ENCODE measurements at regions not wholly inside any gene's neighbourhood (a gene's known extent, or its start where the extent isn't known, plus 50 kb on each side); places are given as distances from the start of the nearest gene placed in this dataset.
A peak's percentile ranks its signal among the peaks of the same experiment; 100 is the strongest.

DNA sequence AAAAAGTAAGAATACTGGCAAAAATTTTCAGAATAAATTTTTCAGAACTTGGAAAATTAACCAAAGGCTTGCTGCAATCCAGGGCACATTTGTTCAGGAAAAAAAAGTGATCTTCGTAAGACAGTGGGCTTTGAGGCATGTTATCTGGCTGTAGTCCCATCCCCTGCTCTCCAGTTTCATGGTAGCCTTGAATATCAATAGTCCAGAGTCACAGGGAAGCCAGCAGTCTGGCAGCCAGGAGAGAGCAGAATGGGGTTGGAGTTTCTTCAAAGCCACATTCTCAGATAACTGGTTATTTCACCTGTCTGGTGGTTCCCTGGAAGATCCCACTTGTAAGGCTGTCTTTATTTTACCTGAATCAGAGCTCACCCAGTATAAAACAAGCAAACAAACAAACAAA lies 669.3 kb downstream of the MATN1 start:
- DNase-seq (ENCODE audit: low read depth) = no peak
- no peak overlapping the region for H3K4me3 ChIP-seq (ENCODE audit: low read depth, low read length)
- TF ChIP-seq, protein P1, sequence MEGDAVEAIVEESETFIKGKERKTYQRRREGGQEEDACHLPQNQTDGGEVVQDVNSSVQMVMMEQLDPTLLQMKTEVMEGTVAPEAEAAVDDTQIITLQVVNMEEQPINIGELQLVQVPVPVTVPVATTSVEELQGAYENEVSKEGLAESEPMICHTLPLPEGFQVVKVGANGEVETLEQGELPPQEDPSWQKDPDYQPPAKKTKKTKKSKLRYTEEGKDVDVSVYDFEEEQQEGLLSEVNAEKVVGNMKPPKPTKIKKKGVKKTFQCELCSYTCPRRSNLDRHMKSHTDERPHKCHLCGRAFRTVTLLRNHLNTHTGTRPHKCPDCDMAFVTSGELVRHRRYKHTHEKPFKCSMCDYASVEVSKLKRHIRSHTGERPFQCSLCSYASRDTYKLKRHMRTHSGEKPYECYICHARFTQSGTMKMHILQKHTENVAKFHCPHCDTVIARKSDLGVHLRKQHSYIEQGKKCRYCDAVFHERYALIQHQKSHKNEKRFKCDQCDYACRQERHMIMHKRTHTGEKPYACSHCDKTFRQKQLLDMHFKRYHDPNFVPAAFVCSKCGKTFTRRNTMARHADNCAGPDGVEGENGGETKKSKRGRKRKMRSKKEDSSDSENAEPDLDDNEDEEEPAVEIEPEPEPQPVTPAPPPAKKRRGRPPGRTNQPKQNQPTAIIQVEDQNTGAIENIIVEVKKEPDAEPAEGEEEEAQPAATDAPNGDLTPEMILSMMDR (conservative IDR thresholded peaks at IDR 0.05; ENCODE audit: low read depth, low read length) = no peak

GRCh38 chr1:30052178-30052577 lies 671.2 kb downstream of the MATN1 start:
- TF ChIP-seq, protein P1 (conservative IDR thresholded peaks at IDR 0.05; ENCODE audit: low read depth, low read length) = peak; percentile 18

GRCh38 chr1:30051777-30052176 lies 671.6 kb downstream of the MATN1 start:
- TF ChIP-seq, protein P1 (conservative IDR thresholded peaks at IDR 0.05; ENCODE audit: low read depth, low read length) = no peak
- H3K4me3 ChIP-seq (ENCODE audit: low read depth, low read length) = no peak overlapping the region
- DNase-seq (ENCODE audit: low read depth) = no peak

More at GRCh38 chr1:30052178-30052577, 671.2 kb downstream of the MATN1 start:
- H3K4me3 ChIP-seq (ENCODE audit: low read depth, low read length) = no peak overlapping the region
- DNase-seq (ENCODE audit: low read depth) = no peak

DNA sequence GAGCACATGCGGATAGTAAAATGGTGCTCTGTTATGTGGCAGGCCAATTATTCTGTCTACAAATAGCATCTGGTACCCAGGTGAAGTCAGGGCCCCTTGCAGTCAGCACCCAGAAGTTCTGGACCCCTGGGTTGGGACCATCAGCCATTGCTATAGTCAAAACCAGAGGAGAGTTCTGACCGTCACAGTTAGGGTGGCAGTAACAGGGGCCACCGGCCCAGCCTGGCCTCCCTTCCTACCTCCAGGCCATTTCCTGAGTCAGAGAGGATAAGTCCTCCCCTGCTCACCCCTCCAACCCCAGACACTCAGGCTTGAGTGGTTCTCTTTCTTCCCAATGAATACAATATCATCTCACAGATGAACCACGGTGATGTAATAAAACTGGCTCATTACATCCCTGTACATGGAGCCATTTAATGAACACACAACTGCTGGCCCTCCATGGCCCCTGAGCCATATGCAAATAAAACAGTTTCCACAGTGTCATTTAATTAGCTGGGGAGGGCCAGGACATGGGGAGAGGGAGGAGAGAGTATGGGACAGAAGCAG lies 673.6 kb downstream of the MATN1 start:
- TF ChIP-seq, protein P1 (conservative IDR thresholded peaks at IDR 0.05; ENCODE audit: low read depth, low read length) = no peak
- DNase-seq (ENCODE audit: low read depth) = no peak
- no peak overlapping the region for H3K4me3 ChIP-seq (ENCODE audit: low read depth, low read length)

DNA sequence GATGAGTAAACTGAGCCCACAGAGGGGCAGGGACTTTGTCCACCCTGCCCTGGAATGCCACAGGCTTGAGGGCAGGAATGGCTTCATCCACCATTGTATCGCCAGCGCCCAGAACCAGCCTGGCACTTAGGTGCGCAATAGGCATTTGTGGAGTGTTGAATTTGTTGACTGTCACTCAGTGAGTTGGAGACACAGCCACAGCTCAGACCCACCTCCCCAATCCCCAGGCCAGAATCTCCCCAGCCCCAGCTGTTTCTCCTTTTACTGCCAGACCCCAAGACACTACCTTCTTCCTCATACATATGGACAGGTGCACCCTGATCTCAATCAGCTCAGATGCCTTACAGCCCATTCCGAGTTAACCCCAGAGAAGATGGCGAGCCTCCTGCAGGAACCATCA lies 674.5 kb downstream of the MATN1 start:
- TF ChIP-seq, protein P1 (conservative IDR thresholded peaks at IDR 0.05; ENCODE audit: low read depth, low read length) = no peak
- no peak for DNase-seq (ENCODE audit: low read depth)
- H3K4me3 ChIP-seq (ENCODE audit: low read depth, low read length) = no peak overlapping the region

DNA sequence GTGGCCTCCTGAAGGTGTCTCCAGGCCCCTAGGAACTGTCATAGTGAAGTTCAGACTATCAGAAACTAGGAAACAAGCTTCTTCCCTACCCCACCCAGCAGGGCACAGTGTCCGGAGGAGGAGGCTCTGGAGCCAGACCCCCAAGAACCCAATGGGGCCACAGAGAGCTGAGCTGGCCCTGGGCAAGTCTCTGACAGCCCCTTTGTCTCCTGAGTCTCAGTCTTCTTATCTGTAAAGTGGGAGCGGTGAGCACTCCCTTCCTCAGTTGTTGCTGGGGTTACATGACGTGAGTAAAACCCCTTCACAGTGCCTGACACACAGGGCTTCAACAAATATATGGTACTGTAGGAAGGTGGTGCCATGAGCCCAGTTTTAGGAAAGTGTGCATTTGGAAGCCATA lies 675.8 kb downstream of the MATN1 start:
- DNase-seq (ENCODE audit: low read depth) = no peak
- TF ChIP-seq, protein P1 (conservative IDR thresholded peaks at IDR 0.05; ENCODE audit: low read depth, low read length) = no peak
- no peak overlapping the region for H3K4me3 ChIP-seq (ENCODE audit: low read depth, low read length)

GRCh38 chr1:30046751-30047150 lies 676.6 kb downstream of the MATN1 start:
- H3K4me3 ChIP-seq (ENCODE audit: low read depth, low read length) = no peak overlapping the region
- TF ChIP-seq, protein P1 (conservative IDR thresholded peaks at IDR 0.05; ENCODE audit: low read depth, low read length) = no peak
- no peak for DNase-seq (ENCODE audit: low read depth)

Measured in epithelial cell of proximal tubule (primary cell).